Esophagus squamous epithelium (tissue), 4 donors: ENCODE measurements at regions not wholly inside any gene's neighbourhood (a gene's known extent, or its start where the extent isn't known, plus 50 kb on each side); places are given as distances from the start of the nearest gene placed in this dataset.

Experiments used
- CTCF ChIP-seq, 6 experiments: fragments of 450-650 bp in 4 of 6; fragments of 200-600 bp in 2 of 6; sonication (generic) in 2 of 6; IDR thresholded peaks; one replicate each; pipeline ENCODE4 v1.5.1; 2016 to 2019; ENCODE audit warnings: antibody characterized with exemption in 6 of 6, mild to moderate bottlenecking in 4 of 6, moderate library complexity in 4 of 6
- POLR2A ChIP-seq, 4 donors: fragments of 450-650 bp; IDR thresholded peaks; one replicate each; pipeline ENCODE4 v1.6.1; 2017; ENCODE audit warnings: antibody characterized with exemption in 4 of 4, mild to moderate bottlenecking in 4 of 4, moderate library complexity in 3 of 4

- TF ChIP-seq POLR2A (IDR thresholded peaks at IDR 0.05) (no peak), CTCF (IDR thresholded peaks at IDR 0.05) (no peak)
These were observed 408.3 kb downstream of the KLF5 start for GRCh38 chr13:73467125-73467524.
